LHCN-M2 (cell line): ENCODE measurements at regions not wholly inside any gene's neighbourhood (a gene's known extent, or its start where the extent isn't known, plus 50 kb on each side); places are given as distances from the start of the nearest gene placed in this dataset.
"Not testable (repeated sequence)": the region's sequence is repeated elsewhere in the genome, so short reads cannot be mapped to it uniquely, and the experiment has no call there.

Experiments
- DNase-seq: peaks from one replicate; pipeline ENCODE4 v3.0.0-alpha.2; 2012; ENCODE audit warnings: low read depth

DNA sequence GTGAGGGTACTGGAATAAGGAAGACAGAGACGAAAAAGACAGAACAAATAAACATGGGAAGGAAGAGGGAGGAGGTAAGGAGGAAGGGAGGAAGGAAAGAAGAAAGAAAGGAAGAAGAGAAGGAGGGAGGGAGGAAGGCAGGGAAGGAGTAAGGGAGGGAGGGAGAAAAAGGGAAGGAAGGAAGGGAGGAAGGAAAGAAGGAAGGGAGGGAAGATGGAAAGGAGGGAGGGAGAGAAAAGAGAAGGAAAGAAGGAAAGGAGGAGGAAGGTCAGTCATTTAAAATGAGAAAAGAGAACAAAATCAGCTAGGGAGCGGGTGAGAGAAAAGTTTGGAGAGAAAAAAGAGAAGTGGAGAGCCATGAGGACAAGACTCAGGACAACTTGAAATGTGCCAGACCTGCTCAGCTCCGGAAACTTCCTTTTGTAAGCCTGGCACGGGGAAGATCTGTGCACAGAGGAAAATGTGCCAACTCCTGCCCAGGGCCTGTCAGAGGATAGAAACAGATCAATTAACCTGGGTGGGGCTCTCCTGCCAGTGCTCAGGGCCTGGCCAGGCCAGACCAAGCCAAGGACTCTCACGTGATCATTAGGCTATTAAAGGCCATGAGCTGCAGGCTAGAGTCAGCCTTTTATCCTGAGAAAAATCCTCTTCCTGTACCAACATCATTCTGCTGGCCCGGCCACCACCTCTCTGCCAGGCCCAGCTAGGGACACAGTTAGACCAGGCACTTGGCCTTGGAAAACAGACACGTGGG, 50.1 kb upstream of the BCL6 start:
- no peak for DNase-seq

DNA sequence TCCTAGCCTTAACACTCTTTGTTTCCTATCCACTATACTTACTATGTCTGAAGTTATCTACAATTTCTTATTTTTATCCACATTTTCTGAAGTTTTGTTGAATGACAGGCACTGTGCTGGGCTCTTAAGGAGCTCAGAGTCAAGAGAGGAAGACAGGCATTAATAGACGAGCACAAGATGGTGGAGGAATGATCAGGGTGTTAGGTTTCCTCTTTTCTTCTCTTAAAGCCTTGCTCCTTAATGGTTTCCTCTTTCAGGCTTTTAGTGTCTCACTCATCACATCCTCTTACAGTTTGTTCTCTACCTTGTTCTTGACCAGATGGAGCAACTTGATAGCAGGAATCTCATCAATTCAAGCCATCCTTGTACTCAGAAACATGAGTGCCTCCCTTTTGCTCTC, 52.9 kb upstream of the BCL6 start:
- no peak for DNase-seq

DNA sequence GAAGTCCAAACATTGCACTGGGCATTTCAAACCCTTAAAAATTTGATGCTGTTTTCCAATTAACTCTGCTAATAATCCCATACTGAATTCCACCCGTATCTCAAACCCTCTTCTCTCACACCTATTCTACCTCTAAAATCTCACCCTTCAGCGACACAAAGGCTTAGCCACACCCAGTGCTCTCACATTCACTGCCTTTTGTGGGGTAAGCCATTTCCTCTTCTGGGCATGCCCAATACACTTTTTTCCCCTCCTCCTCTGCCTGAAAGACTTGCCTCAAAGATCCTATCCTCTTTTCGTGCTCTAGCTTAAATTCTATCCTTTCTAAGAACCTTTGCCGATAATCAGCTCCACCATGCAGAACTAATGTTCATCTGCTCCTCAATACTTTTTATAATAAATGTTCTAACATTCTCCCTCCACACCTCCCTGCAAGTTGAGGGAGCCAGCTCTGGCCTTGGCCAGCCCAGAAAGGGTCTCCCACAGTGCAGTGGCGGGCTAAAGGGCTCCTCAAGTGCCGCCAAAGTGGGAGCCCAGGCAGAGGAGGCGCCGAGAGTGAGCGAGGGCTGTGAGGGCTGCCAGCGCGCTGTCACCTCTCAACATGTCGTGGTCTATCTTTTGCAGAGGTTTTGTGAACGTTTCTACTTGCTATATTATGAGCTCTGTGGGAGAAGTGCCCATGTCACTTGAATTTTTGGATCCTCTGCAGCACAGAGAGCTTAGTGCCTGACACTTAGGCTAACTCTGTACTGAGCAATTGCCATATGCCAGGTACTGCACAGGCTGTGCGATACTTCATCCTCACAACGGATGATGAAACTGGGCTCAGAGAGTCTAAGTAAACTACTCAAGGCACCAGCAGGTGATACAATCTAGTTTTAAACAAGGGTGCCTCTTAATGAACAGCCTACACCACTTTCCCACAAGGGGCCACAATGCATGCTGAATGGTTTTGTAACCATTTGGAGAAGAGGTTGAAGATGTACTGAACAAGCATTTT, 53.6 kb upstream of the BCL6 start:
- DNase-seq: no peak

DNA sequence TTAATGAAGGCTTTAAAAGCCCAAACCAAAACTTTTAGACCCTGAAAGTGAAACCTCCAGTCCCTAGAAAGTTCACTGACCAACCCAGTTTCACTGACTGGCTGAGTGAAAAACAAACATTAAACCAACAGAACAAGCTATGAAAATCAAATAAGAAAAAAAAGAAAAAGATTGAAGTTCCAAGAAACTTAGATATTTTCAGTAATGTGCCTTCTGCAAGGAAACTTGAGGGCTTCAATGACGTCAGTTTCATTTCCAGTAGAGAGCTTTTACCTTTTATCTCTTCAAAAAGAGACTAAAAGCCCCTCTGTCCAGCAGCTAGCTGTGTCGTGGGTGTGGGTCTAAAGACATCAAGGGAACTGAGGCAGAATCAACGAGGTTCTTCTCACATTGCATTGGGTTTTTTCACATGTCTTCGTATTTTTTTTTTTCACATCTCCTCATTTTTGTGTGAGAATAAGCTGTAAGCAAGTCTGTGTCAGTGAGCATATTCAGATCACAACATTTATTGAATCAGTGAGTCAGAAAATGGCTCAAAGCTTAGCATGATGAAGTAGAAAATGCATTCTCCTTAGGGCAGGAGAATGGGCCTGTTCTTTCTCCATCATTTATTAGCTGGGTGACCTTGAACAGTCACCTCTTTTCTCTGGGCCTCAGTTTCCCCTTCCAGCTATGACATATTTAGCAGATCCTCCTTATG, 54.8 kb upstream of the BCL6 start:
- DNase-seq: no peak

DNA sequence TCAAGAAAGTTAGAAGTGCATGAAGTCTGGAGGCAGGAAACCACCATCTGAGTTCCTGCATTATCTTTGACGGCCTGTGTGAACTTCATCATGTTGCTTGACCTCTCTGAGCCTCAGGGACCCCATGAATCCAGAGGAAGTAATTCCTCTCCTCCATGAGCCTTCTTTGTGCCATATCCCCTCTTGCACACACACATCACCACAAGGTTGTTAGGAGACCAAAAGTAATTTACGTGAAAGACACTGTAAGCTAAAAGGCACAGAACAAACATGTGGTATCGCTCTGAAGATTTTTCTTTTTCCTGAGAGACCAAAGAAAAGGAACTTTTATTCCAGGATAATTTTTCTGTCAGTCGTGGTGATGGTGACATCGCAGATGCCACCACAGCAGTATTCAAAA, 55.9 kb upstream of the BCL6 start:
- DNase-seq: no peak

DNA sequence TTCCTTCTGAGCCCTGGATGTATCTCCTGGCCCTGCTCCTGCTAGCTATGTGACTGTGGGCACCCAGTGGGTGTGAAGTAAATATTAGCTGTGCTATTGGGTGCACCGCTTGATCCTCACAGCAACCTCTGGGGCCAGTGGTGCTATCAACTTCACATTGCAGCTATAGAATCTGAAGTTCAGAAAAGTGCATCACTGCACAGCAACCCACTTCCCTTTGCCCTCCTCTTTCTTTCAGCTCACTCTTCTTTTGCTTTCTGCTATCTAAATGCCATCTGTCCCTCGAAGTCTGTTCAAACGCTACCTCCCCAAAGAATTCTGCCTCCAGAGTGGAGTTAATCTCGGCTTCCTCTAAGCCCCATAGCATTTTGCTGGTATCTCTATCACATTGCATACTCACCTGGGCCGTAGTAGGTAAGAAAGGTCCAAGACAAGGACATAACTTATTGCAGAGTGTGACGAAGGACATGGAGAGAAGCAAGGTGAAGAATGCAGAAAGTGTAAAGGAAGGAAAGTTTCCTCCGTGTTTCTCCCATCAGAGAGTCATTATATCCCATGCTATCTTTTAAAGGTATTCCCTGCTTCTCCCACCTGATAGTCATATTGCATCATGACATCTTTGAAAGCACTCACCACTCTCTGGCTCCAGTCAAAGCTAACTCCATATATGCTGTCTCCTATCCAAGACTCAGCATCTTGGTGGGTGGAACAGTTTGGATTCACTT, 57.1 kb upstream of the BCL6 start:
- no peak for DNase-seq

DNA sequence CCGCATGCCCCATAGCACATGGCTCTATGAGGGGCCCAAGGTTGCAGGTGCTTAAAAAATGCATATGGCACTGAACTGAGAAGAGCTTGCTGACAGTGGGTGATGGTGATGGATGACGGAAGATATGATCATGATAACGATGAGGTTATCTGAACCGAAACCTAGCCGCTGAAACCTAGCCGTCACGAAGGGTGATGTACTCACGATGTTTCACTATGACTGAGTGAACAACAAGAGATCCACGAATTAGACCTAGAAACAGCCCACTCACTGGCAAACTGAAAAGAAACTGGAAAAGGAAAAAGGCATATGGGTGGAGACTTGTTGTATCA, 57.6 kb upstream of the BCL6 start:
- DNase-seq: no peak

DNA sequence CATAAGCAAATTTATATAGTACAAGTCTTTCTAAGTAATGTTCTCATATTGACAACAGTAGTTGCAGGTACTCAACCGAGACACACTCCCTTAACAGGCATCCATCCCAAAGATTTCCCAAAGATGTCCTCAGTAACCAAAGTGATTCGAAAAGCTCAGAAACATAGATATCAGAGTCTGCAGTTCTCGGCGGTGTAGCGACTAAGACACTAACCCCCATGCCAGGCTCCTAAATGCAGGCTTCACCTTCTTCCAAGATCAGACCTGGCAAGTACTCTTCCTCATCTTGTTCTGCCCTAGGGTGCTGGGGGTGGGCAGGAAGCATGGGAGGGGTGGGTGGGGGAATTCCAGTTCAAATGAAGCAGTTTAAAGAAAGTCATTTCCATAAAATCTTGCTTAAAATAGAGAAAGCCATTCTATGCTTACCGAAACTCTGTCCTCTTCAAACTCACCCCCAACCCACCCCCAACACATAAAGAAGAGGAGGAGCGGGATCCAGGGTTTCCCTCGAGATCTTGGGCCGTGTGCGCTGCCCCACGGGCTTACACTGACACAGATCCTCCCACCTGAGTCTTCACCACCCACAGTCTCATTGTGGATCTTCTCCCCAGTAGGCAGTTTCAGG, 59.0 kb upstream of the BCL6 start:
- DNase-seq: no peak

DNA sequence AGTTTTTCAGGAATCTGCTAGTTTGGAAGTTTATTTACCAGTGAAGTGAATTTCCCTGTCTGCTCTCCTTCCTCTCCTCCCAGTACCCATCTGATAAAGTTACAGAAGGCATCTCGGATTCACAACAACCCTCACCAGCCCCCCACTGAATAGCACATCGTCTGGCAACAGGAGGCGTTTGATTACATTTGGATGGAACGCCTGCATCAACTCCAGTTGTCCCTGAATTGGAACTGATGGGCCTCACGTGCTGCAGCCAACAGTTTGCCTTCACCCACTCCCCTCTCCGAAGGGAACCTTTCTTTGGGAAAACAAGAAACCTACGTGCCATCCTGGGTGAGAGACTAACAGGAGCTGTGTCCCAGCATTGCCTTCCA, 59.5 kb upstream of the BCL6 start:
- no peak for DNase-seq

DNA sequence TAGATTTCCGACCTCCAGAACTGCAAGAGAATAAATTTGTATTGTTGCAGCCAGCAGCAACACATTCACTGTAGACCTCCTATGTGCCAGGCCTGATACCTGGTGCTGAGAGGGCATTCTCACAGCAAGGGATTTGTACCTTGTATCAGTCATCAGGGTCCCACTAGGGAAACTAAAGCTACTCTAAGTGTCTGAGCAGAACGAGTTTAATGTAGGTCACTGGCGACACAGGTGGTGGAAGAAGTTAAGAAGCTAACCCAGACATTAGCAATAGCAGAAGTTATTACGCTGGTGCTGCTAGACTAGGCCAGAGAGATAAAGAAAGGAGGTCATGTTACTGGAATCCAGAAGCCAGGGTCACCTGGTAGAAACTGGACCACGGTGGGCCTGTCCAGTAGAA, 60.5 kb upstream of the BCL6 start:
- no peak for DNase-seq

DNA sequence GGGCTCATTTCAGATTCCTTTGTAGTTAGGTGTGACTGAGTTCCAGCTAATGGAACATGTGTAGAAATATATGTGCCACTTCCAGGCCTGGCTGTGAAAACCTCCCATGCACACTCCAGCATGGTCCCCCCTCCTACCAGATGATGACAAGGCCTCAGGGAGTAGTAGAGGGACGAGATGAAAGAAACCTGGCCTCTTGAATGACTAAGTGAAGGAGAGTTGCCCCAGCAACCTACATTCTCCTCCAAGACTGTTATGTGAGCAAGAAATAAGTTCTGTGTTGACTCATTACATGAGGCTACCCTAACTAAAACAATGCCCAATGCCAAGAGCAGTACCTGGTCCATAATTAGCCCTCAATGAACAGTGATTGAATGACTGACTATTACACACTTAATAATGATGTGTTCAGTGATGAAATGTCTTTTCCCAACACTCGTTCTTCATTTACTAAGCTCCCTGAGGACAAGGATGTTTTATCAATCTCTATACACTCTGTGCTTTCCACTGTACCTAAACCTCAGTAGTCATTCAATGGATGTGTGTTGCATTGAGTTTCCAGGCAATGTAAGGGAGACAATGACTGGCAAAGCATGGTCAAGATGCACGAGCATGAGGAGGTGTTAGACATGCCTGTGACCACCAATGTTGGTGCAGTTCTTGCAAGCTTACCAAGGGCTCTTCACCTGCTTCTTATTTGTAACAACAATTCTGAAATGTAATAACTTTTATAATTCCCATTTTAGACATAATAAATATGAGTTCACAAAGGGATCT, 62.0 kb upstream of the BCL6 start:
- peak; percentile 48 for DNase-seq

DNA sequence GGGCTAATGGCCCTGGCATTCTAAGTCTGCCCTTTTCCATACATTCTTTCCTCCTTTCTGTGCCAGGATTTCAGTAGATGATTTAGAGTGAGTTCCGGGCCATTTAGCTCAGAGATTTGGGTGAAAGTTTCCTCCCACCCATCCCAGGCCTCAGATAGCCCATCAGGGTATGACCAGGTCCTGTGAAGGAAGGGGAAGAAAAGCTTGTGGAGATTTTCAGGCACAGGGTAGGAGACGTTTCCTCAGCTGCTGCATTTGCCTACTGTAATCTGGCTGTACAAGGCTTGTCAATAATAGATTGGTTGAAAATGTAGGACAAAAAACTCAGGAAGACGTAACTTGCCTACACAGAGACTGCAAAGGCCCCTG, 63.2 kb upstream of the BCL6 start:
- DNase-seq: no peak

DNA sequence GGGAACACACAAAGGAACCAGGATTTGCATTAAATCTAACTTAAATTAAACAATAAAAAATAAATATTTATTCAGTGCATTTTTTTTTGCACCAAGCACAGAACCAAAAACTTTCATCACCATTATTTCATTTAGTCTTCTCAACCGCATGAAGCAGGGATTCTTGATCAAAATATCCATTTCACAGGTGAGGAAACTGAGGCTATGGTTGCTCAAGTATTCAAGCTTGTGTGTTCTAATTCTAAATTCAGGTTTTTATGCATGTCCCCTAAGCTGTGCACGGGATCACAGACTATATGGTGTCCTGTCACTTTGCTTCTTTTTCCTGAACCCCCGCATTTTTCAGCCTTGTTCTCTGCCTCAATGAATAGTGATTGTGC, 64.3 kb upstream of the BCL6 start:
- no peak for DNase-seq

DNA sequence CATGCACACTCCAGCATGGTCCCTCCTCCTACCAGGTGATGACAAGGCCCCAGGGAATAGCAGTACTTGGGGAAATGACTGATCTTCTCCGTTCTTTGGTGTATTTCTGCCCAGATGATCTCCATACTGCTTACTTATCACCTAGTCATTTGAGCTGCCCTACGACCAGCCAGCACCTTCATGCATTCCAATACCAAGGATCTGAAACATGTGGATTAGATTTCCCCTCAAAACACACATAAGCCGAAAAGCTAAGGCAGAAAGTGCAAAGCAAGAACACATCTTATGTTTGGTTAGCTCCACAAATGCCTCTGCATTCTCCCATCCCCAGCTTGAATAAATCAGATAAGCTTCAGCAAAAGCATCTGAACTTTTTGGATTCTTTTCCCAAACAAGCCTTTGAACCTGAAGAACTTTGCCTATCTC, 64.8 kb upstream of the BCL6 start:
- no peak for DNase-seq

DNA sequence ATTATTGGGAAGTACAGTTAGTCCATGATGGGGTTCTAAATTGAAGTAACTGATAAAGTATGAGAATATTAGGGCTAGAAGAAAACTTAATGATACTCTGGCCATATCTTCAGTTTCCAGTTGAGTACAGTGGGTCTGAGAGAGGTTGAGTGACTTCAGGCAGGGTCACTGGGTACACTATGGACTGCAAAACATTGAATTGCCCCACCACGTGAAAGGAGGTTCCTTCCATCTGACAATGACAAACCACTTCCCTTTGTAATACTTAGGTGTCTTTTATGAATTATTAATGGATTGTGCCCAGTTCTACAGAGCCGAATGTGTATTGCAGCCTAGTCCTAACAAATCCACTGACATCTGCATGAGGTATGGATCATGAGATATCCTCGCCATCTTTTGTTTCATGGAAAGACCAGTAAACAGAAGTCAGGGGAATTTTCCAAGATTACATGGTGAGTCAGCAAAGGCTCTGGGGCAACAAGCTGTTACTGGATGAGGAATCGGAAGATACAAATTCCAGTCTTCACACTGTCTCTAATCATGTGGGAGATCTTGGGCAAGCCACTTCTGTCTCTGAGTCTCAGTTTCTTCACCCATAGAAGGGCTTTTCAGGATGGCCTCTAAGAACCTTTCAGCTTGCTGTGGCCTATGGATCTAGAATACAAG, 66.5 kb upstream of the BCL6 start:
- DNase-seq: peak; percentile 53

DNA sequence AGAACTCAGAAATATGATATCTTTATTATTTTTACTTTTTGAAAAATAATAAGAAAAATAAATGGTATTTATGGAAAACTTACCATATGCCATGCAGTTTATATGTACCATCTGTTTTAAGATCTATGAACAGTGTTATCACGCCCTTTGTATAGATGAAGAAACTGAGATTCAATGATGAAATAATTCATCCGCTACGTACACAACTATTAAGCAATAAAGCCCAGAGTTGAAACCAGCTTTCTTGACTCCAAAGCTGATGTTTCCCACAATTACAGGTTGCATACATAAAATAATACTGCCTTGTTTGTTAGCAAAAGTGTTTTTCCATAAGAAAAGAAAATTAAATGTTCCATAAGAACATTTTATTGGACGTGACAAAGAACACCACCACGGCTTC, 67.2 kb upstream of the BCL6 start:
- DNase-seq: no peak

DNA sequence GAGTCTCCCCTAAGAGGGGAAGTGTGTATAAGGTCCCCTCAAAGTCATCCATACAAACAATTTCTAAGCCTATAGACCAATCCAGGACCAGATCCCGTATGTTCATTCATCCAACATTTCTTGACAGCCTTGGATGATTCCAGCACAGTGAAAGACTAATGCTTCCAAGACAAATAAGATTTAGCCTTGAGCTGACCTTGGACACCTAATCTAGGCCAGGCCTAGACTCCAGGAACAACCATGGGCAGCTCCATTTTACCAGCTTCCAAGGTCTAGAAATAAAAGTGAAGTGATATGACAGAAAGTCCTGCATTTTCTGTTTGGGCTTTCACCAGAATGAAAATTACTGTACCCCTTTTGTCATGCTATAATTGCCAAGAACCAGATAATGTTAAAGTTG, 67.9 kb upstream of the BCL6 start:
- no peak for DNase-seq

DNA sequence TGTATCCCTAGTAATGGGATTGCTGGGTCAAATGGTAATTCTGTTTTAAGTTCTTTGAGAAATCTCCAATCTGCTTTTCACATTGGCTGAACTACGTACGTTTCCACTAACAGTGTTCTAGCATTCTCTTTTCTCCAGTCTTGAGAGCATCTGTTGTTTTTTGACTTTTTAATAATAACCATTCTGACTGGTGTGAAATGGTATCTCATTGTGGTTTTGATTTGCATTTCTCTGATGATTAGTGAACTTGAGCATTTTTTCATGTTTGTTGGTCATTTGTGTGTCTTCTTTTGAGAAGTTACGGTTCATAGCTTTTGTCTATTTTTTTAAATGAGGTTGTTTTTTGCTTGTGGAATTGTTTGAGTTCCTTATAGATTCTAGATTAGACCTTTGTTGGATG, 72.5 kb upstream of the BCL6 start:
- not testable (repeated sequence) for DNase-seq

DNA sequence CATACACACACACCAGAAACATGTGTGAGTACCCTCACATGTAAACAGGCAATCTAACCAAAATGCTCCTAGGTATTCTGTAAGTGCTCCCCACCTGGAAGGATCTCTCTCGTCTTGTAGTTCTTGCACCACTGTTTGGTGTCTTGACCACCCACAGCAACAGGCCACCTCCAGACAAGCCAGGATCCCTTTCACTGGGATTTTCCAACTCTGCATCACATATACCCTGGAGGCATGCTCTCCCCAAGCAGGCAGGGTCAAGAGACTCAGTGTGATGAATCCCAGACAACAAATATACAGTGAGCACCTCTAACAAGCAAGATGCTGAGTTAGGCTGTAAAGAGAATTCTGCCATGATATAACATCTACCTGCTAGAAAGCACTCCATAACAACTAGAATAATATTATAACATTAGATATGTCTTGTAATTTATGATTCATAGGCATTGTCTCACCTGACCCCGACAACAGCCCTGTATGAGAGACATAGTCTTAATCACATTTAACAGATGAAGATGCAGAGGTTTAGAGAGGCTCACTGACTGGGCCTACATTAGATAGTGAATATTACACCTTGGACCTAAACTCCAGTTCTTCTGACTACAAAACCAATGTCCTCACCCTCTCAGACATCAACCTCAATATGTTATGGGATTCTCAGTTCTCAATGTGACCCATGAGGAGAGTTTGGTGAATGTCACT, 76.5 kb upstream of the BCL6 start:
- DNase-seq: no peak
